Esophagus muscularis mucosa (tissue), 4 donors: ENCODE measurements at regions not wholly inside any gene's neighbourhood (a gene's known extent, or its start where the extent isn't known, plus 50 kb on each side); places are given as distances from the start of the nearest gene placed in this dataset.

Experiments used
- DNase-seq: peaks from one replicate; pipeline ENCODE4 v3.0.0-alpha.2; 2017; ENCODE audit errors: extremely low spot score
- H3K27ac ChIP-seq, 4 donors: fragments of 200-600 bp; sonication (generic); replicated peaks in 1 of 4; 1 replicate in 3 of 4; 2 replicates in 1 of 4; pipeline ENCODE4 v1.5.1; 2016 to 2019; ENCODE audit warnings: mild to moderate bottlenecking in 1 of 4
- H3K27me3 ChIP-seq, 4 donors: fragments of 200-600 bp; sonication (generic); one replicate each; pipeline versions ENCODE4 v1.5.1 to v1.6.0; 2016 to 2019
- H3K36me3 ChIP-seq, 4 donors: fragments of 200-600 bp; sonication (generic); one replicate each; pipeline ENCODE4 v1.5.1; 2016 to 2019
- H3K4me1 ChIP-seq, 4 donors: fragments of 200-600 bp; sonication (generic); one replicate each; pipeline ENCODE4 v1.5.1; 2016 to 2019
- H3K4me3 ChIP-seq, 4 donors: fragments of 200-600 bp; sonication (generic); 1 replicate in 2 of 4; 2 replicates in 2 of 4; pipeline ENCODE4 v1.5.1; 2016 to 2019; ENCODE audit warnings: mild to moderate bottlenecking in 4 of 4, moderate library complexity in 1 of 4
- H3K9me3 ChIP-seq, 4 donors: fragments of 200-600 bp; sonication (generic); 1 replicate in 3 of 4; 2 replicates in 1 of 4; pipeline ENCODE4 v1.5.1; 2016 to 2019
- EP300 ChIP-seq: sonication (generic); formaldehyde crosslinking; IDR thresholded peaks from one replicate; pipeline ENCODE4 v1.6.1; 2017; ENCODE audit warnings: antibody characterized with exemption
- POLR2A ChIP-seq: fragments of 450-650 bp; IDR thresholded peaks from one replicate; pipeline ENCODE4 v1.6.1; 2017; ENCODE audit warnings: antibody characterized with exemption, moderate library complexity, mild to moderate bottlenecking, low read depth
- POLR2AphosphoS5 ChIP-seq, 2 donors: sonication (generic); formaldehyde crosslinking; IDR thresholded peaks; one replicate each; pipeline ENCODE4 v1.6.1; 2017; ENCODE audit warnings: antibody characterized with exemption in 2 of 2
- WGBS: methylation state at CpG from one replicate; pipeline ENCODE4 v1.1.5; 2018; 5-methylcytosine and 5-hydroxymethylcytosine counted together
- intact Hi-C: fragments of 100-400 bp; cut with DNase I; formaldehyde crosslinking; loops from one replicate; pipeline ENCODE4 v1.15.1; 2023
- TF ChIP-seq, protein P1 (sequence below), 3 experiments: fragments of 200-600 bp in 2 of 3; fragments of 450-650 bp in 1 of 3; sonication (generic) in 2 of 3; IDR thresholded peaks; one replicate each; pipeline ENCODE4 v1.5.1; 2017 to 2019; ENCODE audit warnings: antibody characterized with exemption in 3 of 3, mild to moderate bottlenecking in 2 of 3, moderate library complexity in 1 of 3

DNA sequence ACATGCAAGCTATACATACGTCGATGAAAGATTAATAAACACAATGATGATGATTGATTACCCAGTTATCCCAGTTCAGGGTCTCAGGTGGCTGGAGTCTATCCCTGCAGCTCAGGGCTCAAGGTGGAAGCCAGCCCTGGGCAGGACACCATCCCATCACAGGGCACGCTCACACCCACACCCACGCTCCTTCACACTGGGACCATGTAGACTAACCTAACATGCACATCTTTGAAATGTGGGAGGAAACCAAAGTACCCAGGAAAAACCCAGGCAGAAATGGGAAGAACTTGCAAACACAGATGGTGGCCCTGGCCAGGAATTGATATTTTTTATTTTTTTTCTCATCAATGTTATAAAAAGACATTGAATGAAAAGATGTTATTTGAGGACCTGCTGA, 151.4 kb upstream of the MCTP2 start:
- Histone ChIP-seq H3K27me3 (no peaks in the 10 kb centered on the region), H3K4me3 (no peak overlapping the region), H3K36me3 (no peaks in the 10 kb centered on the region), H3K27ac (peak overlapping the region in 1 of 4 donors; percentile 34), H3K9me3 (no peaks in the 10 kb centered on the region), H3K4me1 (peaks cover 12 to 85% (median 66%) of the 10 kb centered on the region in 4 donors)
- WGBS: 98% methylated on average over 4 of the region's 4 CpGs
- TF ChIP-seq POLR2AphosphoS5 (IDR thresholded peaks at IDR 0.05): no peak
- TF ChIP-seq EP300: no peak
- TF ChIP-seq, protein P1, sequence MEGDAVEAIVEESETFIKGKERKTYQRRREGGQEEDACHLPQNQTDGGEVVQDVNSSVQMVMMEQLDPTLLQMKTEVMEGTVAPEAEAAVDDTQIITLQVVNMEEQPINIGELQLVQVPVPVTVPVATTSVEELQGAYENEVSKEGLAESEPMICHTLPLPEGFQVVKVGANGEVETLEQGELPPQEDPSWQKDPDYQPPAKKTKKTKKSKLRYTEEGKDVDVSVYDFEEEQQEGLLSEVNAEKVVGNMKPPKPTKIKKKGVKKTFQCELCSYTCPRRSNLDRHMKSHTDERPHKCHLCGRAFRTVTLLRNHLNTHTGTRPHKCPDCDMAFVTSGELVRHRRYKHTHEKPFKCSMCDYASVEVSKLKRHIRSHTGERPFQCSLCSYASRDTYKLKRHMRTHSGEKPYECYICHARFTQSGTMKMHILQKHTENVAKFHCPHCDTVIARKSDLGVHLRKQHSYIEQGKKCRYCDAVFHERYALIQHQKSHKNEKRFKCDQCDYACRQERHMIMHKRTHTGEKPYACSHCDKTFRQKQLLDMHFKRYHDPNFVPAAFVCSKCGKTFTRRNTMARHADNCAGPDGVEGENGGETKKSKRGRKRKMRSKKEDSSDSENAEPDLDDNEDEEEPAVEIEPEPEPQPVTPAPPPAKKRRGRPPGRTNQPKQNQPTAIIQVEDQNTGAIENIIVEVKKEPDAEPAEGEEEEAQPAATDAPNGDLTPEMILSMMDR (IDR thresholded peaks at IDR 0.05): no peak
- TF ChIP-seq POLR2A: no peak
- DNase-seq: peak; percentile 84
- intact Hi-C loops: loop anchor here (10.0 kb wide), 1 partner anchor 55 kb away; no protein-coding TSS in a partner anchor

DNA sequence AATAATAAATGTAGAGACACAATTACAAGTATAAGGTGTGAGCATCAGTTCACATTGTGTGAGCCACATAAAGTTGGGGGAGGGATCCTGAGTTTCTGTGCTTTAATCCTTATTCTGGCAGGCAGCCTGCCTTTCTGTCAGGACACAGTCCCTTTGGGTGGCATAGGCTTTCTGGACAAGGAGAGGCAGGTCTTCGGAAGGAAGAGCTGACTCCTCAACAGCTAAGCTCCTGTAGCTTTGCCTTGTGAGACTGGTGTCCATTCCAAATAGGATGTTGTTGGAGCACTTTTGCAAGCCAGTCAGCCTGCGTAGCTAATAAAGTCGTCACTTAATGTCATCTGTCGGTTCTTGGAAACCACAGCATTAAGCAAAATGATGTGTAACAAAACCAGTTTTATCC, 151.9 kb upstream of the MCTP2 start:
- H3K4me3 ChIP-seq: no peak overlapping the region
- intact Hi-C loops: no loop called here
- no peak for TF ChIP-seq EP300
- no peaks in the 10 kb centered on the region for H3K36me3 ChIP-seq
- no peaks in the 10 kb centered on the region for H3K9me3 ChIP-seq
- H3K4me1 ChIP-seq: peaks cover 12 to 86% (median 71%) of the 10 kb centered on the region in 4 donors
- peak overlapping the region in 2 of 4 donors; percentile 9 to 34 for H3K27ac ChIP-seq
- H3K27me3 ChIP-seq: no peaks in the 10 kb centered on the region
- DNase-seq: peak; percentile 64
- 85% methylated on average over 4 of the region's 4 CpGs for WGBS

DNA sequence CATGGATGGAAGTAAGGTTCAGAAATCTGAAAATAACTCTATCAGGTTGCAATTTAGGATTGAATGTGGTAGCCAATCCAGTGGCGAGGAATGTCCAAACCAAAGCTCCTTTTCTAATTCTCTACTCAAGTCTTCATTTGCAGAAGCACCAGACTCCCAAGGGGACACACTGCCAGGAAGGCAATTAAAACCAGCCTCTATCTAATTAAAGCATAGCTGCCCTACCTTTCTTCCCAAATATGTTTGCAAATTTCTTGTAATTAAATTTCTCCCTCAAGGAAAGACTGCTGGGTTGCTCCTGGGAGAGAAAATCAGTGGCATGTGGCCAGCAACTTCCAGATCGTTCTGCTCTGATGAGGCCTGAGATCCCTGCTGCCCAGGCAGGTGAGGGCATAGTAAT, 153.4 kb upstream of the MCTP2 start:
- intact Hi-C loops: no loop called here
- Histone ChIP-seq H3K4me1 (peaks cover 9 to 72% (median 60%) of the 10 kb centered on the region in 4 donors), H3K4me3 (no peak overlapping the region), H3K36me3 (no peaks in the 10 kb centered on the region), H3K27me3 (no peaks in the 10 kb centered on the region), H3K9me3 (no peaks in the 10 kb centered on the region), H3K27ac (no peak overlapping the region)
- 75% methylated on average over 2 of the region's 2 CpGs for WGBS
- TF ChIP-seq EP300 (no peak), POLR2A (no peak), POLR2AphosphoS5 (IDR thresholded peaks at IDR 0.05) (no peak)
- TF ChIP-seq, protein P1 (IDR thresholded peaks at IDR 0.05): no peak
- DNase-seq: peak; percentile 53

DNA sequence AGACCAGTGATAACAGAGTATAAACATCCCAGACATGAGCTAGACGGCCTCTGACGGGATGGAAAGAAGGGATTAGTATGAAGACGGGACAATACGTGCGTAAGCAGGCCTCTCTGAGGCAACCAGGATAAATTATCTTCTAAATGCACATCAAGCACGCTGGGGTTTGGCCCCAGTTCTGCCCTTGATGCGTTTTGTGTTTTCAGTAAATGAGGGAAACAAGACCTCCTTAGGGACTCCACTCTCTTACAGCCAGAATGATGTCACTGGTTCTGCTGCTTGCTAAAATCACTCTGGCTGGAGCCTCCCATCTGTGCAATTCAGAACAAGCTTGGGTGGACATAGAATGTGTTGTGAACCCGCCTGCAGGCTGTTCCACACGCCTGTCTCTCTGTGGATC, 156.0 kb upstream of the MCTP2 start:
- Histone ChIP-seq H3K4me1 (peaks cover 5 to 46% (median 39%) of the 10 kb centered on the region in 4 donors), H3K4me3 (no peak overlapping the region), H3K36me3 (no peaks in the 10 kb centered on the region), H3K9me3 (no peaks in the 10 kb centered on the region), H3K27ac (peak overlapping the region; percentile 69 to 76 (median 70)), H3K27me3 (no peaks in the 10 kb centered on the region)
- intact Hi-C loops: no loop called here
- peak; percentile 80 for TF ChIP-seq EP300
- no peak for TF ChIP-seq POLR2A
- peak; percentile 79 to 80 for TF ChIP-seq POLR2AphosphoS5 (IDR thresholded peaks at IDR 0.05)
- TF ChIP-seq, protein P1 (IDR thresholded peaks at IDR 0.05): no peak
- 24% methylated on average over 9 of the region's 9 CpGs for WGBS
- DNase-seq: peak; percentile 95

DNA sequence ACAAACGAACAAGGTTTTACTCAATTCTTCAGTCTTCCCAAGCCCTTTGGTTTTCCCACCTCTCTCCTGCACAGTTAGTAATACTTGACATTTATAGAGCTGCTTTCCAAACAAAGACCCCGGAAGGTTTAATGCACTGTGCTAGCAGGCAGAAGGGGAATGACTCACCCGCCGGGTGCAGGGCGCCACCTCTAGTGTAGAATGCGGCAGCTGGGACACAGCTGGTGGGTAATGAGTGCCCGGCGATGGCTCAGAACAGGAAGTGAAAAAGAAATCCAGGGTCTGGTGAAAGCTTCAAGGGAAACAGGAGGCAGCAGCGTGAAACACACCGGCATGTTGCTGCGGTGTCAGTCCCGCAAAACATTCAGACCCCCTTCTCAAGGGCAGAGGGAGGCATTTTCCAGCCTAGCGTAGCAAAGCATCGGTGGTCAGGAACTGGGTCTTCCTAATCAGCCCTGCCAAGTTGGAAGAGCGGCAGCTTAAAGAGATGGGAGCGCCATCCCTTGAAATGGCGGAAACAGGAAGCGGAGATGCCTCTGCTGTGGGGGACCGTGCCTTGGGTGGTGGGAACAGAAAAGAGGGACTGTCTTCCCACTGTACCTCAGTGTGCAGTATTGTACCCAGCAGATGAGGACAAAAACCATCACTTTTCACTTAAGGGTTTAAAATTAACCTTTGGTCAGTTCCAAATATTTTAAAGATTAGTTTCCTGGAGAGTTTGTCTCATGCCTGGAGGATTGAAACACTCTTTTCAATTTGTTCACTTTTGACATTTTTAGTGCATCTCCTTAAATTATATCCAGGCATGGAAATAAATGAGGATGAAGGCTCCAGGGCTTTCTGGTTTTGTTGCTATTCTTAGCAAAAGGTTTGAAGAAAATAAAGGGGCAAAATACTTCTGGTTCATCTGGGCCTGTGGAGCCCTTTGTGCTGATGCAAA, 160.7 kb upstream of the MCTP2 start:
- Histone ChIP-seq H3K9me3 (peaks cover 0 to 5% (median 2%) of the 10 kb centered on the region in 4 donors), H3K36me3 (no peaks in the 10 kb centered on the region), H3K27ac (no peak overlapping the region), H3K27me3 (no peaks in the 10 kb centered on the region), H3K4me3 (no peak overlapping the region), H3K4me1 (peaks cover 3 to 16% (median 15%) of the 10 kb centered on the region in 4 donors)
- 82% methylated on average over 19 of the region's 19 CpGs for WGBS
- no peak for TF ChIP-seq POLR2A
- no peak for TF ChIP-seq POLR2AphosphoS5 (IDR thresholded peaks at IDR 0.05)
- no peak for TF ChIP-seq EP300
- TF ChIP-seq, protein P1 (IDR thresholded peaks at IDR 0.05): no peak
- intact Hi-C loops: no loop called here
- DNase-seq: no peak
